ENCODE measurements at regions not wholly inside any gene's neighbourhood (a gene's known extent, or its start where the extent isn't known, plus 50 kb on each side); places are given as distances from the start of the nearest gene placed in this dataset.
"Not testable (repeated sequence)": the region's sequence is repeated elsewhere in the genome, so short reads cannot be mapped to it uniquely, and the experiment has no call there.

GRCh38 chr9:22508354-22508753 is 61.7 kb downstream of the DMRTA1 start:
- not testable (repeated sequence) for DNase-seq (ENCODE audit: low read depth in 2 of 2)

- no peak for DNase-seq (ENCODE audit: low read depth in 2 of 2)
Measured at GRCh38 chr9:22508790-22509189, 62.2 kb downstream of the DMRTA1 start.

- no peak for DNase-seq (ENCODE audit: low read depth in 2 of 2)
Measured at GRCh38 chr9:22512495-22512894, 65.9 kb downstream of the DMRTA1 start.

GRCh38 chr9:22514871-22515270 is 68.2 kb downstream of the DMRTA1 start:
- no peak for DNase-seq (ENCODE audit: low read depth in 2 of 2)

- no peak for DNase-seq (ENCODE audit: low read depth in 2 of 2)
Measured at GRCh38 chr9:22522206-22522740, 75.6 kb downstream of the DMRTA1 start.

- DNase-seq (ENCODE audit: low read depth in 2 of 2) = no peak
Measured at GRCh38 chr9:22528485-22528884, 81.9 kb downstream of the DMRTA1 start.

- no peak for DNase-seq (ENCODE audit: low read depth in 2 of 2)
Measured at GRCh38 chr9:22529426-22530199, 83.0 kb downstream of the DMRTA1 start.

- no peak for DNase-seq (ENCODE audit: low read depth in 2 of 2)
Measured at GRCh38 chr9:22535780-22536179, 89.2 kb downstream of the DMRTA1 start.

GRCh38 chr9:22537721-22538120 is 91.1 kb downstream of the DMRTA1 start:
- no peak for DNase-seq (ENCODE audit: low read depth in 2 of 2)

GRCh38 chr9:22548625-22549024 is 102.0 kb downstream of the DMRTA1 start:
- no peak for DNase-seq (ENCODE audit: low read depth in 2 of 2)

- DNase-seq (ENCODE audit: low read depth in 2 of 2) = no peak
Measured at GRCh38 chr9:22574740-22575139, 128.1 kb downstream of the DMRTA1 start.

- no peak for DNase-seq (ENCODE audit: low read depth in 2 of 2)
Measured at GRCh38 chr9:22580788-22581187, 134.2 kb downstream of the DMRTA1 start.

GRCh38 chr9:22582221-22582620 is 135.6 kb downstream of the DMRTA1 start:
- DNase-seq (ENCODE audit: low read depth in 2 of 2) = no peak

GRCh38 chr9:22588918-22589317 is 142.3 kb downstream of the DMRTA1 start:
- DNase-seq (ENCODE audit: low read depth in 2 of 2) = no peak

- DNase-seq (ENCODE audit: low read depth in 2 of 2) = no peak
Measured at GRCh38 chr9:22590336-22591033, 143.9 kb downstream of the DMRTA1 start.

GRCh38 chr9:22595805-22596204 is 149.2 kb downstream of the DMRTA1 start:
- DNase-seq (ENCODE audit: low read depth in 2 of 2) = no peak

- no peak for DNase-seq (ENCODE audit: low read depth in 2 of 2)
Measured at GRCh38 chr9:22617156-22617555, 170.5 kb downstream of the DMRTA1 start.

- DNase-seq (ENCODE audit: low read depth in 2 of 2) = no peak
Measured at GRCh38 chr9:22622815-22623214, 176.2 kb downstream of the DMRTA1 start.

GRCh38 chr9:22623236-22623635 is 176.6 kb downstream of the DMRTA1 start:
- DNase-seq (ENCODE audit: low read depth in 2 of 2) = no peak

GRCh38 chr9:22625540-22625939 is 178.9 kb downstream of the DMRTA1 start:
- DNase-seq (ENCODE audit: low read depth in 2 of 2) = no peak

- no peak for DNase-seq (ENCODE audit: low read depth in 2 of 2)
Measured at GRCh38 chr9:22643541-22643940, 196.9 kb downstream of the DMRTA1 start.

GRCh38 chr9:22645893-22646292 is 199.3 kb downstream of the DMRTA1 start:
- no peak for DNase-seq (ENCODE audit: low read depth in 2 of 2)

- DNase-seq (ENCODE audit: low read depth in 2 of 2) = no peak
Measured at GRCh38 chr9:22649384-22649783, 202.8 kb downstream of the DMRTA1 start.
